Stimulated activated CD4-positive, alpha-beta T cell treated with anti-CD3 and anti-CD28 coated beads, Interleukin-15, amount 100 ng/mL, for 24 hours (primary cell): ENCODE measurements at regions not wholly inside any gene's neighbourhood (a gene's known extent, or its start where the extent isn't known, plus 50 kb on each side); places are given as distances from the start of the nearest gene placed in this dataset.

Experiments
- DNase-seq: peaks from one replicate; pipeline ENCODE4 v3.0.0-alpha.2; 2020

DNA sequence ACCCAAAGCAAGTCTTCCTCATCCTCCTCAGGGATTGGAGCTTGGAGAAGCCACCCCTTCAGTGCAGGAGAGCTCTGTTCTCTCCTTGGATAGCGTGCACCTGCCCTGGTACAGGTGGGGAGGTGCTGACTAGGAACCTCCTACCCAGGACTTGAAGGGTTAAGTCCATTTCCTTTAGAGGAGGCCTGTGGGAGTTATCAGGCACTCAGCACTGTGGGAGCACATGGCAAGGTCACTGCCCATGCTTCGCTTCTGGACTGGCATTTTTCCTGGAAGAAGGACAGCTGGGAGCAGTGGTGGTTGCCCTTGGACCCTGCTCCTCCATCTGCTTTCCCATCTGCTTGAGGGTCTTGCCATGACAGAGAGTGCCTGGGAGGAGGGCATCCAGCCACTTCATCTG lies 142.8 kb downstream of the CXCL12 start:
- no peak for DNase-seq

DNA sequence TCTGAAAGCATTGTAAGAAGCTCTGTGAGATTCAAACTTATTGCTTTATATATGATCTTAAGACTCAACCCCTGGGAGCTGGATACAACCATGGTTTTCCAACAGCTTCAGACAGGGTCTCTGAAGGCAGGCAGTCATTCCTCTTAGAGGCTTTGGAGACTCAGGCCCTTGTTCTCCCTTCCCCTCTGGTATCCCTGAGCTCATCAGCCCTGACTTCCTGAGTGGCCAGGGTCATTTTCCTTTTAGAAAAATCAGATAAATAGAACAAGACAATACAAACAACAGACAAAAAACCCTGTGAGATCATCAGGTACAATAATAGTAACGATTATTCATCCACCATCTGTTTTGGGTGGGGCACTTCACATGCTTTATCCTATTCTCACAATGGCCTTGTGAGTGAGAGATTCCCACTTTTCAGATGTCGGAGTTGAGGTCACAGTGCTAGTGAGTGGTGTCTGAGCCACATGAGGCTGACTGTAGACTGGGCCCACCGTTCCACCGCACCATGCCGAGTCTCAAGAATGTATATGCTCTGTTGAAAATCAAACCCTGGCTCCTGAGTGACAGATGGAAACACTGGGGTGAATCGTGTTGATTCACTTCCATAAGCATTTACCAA lies 144.2 kb downstream of the CXCL12 start:
- DNase-seq, result no peak

DNA sequence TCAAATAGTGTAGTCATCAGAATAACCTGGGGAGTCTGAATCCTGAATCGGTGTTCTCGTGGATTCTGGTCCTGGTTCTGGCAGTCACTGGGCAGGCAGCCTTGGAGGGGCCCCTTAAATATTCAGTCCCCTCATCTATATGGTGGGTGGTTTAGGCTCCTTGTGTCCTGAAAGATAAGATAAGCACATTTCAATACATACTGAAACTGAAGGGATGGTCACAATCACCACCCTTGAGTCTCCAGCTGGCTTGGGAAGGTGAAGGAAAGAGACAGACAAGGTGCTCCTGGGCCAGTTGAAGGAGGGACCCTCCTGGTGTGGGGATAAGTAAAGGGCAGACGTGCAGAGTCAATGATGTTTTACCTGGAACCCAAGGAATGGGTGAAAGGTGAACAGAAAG lies 146.7 kb downstream of the CXCL12 start:
- no peak for DNase-seq

- no peak for DNase-seq
Measured at GRCh38 chr10:44237364-44238049, 147.4 kb downstream of the CXCL12 start.

- no peak for DNase-seq
Measured at GRCh38 chr10:44235363-44235762, 149.5 kb downstream of the CXCL12 start.

DNA sequence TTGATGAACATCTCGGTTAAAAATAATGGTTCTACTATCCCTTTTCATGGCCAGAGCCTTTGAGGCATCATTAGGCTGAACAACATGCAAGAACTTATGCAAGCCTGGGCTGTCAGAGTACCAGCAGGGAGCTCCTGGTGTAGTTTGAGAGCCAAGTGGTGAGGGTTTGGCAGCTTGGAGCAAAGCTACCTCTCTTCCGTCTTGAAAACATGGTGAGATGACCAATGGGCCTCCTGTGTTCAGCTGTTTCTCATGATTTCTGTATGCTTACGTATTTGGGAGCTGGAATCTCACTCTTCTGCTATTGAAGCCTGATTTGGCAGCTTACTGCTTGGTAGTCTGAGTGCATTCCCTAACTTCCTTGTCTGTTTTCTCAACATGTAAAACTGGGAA lies 150.4 kb downstream of the CXCL12 start:
- DNase-seq, result no peak

GRCh38 chr10:44233561-44234482 lies 151.1 kb downstream of the CXCL12 start:
- no peak for DNase-seq

DNA sequence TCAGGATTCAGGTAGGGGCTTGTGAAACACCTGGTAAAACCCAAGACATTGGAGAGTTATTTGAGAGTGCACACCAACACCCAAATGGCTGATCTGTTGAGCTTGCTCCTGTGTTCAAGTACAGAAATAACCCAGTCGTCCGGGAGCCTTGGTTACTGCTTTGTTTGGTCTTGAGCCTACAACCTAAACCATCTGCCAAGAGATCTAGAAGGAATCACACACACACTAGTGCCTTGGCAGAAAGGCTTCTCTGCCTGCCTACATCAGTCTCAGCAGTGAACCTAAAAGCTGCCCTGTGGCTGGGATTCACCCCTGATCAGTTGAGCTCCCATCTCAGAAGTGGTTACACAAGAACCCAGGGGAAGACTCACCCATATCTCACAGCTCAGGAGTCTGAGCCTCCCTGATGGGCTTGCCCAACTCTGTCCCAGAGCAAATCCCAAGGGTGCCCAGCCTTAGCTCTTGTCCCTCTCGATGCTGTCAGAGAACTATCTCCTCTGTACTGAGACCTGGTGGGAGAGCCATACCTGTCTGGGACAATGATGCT lies 167.6 kb downstream of the CXCL12 start:
- no peak for DNase-seq

- no peak for DNase-seq
Measured at GRCh38 chr10:44216073-44216472, 168.8 kb downstream of the CXCL12 start.

DNA sequence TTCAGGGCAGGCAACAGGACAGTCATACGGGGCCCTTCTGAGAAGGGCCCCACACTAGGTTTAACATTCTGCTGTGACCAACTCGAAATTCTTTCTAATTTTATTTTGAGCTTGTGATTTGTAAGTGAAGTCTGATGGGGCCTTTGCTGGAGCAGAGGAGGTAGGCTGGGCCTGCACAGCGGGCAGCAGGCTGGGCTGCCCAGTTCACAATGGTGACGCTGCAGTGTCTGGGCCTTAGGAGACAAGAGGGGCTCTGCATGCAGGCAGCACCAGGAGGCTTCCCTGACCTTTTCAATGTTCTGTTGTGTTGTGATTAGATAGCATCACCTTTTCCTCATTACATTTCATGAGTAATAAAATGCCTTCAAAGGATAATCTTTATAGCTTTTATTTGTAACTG lies 175.1 kb downstream of the CXCL12 start:
- DNase-seq, result no peak

DNA sequence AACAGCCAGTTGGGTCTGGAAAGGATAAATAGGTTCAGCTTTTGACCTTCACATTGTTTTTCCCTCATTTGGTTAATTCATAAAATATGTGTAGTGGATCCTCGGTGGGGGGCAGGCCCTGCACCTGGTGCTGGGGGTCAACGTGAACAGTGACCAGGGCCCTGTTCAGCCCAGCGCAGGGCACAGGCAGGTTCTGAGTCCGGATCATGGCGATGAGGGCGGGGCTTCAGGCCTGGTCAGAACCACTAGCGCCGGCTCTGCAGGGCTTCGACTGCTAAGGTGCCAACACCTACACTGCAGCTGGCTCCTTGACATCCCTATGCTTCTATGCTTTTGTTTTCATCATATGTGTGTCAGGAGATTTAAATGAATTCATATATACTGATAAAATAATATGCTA lies 177.7 kb downstream of the CXCL12 start:
- no peak for DNase-seq

DNA sequence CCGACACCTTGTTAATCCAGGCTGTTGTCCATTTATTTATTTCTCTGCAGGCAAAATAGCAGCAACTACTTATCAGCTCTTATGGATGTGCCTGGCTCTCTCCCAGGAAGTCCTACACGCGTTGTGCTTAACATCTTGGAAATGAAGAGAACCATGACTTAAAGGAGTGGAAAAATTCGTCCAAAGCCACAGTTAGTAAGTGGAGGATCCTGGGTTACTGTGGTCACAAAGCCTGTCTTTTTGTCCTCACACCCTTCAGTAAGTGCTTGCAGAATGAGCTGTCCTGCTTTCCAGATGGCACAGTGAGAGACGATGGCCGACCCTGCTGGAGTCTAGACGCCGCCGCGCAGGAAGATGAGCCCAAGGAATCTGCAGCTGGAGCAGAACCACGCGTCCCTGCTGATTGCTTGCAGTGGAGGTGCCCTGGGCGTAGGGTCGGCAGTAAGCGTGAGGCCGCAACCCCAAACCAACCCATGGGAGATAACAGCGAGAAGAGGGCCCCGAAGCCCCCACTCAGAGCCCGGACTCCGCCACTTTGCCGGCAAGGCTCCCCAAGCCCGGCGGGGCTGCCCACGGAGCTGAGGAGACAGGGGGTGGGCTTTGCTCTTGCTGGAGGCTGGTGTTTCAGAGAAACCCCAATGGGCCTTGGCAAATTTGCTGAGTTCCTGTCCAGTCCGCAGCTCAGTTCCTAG lies 178.6 kb downstream of the CXCL12 start:
- no peak for DNase-seq

DNA sequence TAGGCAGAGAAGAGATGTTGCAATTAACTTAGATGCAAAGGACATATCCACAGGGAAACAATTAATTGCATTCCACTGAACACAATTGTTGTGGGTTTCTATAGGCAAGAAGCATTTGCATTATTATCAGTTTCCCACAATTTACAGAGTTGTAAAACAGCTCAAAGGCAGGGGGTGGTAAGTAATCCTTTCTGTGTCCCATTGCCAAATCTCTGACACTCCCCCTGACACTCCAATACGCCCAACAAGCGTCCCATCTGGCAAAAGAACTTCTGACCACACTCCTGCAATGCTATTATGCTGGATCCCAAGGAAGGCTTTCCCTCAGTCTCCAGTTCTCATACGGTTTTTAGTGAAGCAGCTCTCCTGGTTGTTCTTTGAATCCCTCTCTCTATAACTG lies 179.8 kb downstream of the CXCL12 start:
- DNase-seq, result no peak

- no peak for DNase-seq
Measured at GRCh38 chr10:44203535-44203934, 181.4 kb downstream of the CXCL12 start.

DNA sequence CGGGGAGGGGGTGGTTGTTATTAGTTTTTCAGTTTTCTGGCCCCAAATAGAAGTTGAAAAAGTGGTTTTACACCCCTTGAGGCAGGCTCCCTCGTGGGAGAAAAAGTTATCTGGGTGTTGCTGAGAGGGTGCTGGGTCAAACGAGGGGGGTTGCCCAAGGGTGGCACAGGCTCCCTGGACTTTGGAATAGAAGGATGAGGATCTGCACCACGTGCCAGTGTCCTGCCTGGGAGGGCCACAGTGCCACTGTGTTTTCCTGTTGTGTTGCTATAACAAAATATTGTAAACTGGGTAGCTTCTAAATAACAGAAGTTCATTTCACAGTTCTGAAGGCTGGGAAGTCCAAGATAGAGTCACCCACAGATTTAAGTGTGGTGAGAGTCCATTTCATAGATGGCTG lies 181.9 kb downstream of the CXCL12 start:
- DNase-seq, result no peak

- DNase-seq, result no peak
Measured at GRCh38 chr10:44201656-44202055, 183.2 kb downstream of the CXCL12 start.

- no peak for DNase-seq
Measured at GRCh38 chr10:44201011-44201410, 183.9 kb downstream of the CXCL12 start.

- DNase-seq, result no peak
Measured at GRCh38 chr10:44199991-44200655, 184.8 kb downstream of the CXCL12 start.

DNA sequence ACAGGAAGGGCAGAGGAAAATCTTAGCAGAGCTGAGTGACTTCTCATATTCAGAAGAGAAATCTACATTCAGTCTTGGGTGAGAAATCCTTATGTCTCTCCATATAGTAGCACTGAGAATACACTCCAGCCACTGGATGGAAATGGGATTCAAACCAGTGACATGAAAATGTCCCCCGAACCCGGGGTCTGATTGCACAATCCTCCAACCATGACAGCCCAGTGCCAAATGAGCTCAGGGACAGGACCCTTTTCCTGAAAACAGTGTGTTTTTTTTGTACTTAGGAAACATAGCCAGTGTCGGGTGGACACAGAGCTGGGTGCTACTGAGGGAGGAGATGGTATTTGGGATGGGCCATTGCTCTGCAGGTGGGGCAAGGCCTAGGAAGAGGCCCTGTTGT lies 185.6 kb downstream of the CXCL12 start:
- no peak for DNase-seq

- no peak for DNase-seq
Measured at GRCh38 chr10:44198780-44199097, 186.2 kb downstream of the CXCL12 start.

- DNase-seq, result no peak
Measured at GRCh38 chr10:44198096-44198779, 186.7 kb downstream of the CXCL12 start.

GRCh38 chr10:44197646-44198045 lies 187.3 kb downstream of the CXCL12 start:
- no peak for DNase-seq
